GM23248 (cell line): ENCODE measurements at regions not wholly inside any gene's neighbourhood (a gene's known extent, or its start where the extent isn't known, plus 50 kb on each side); places are given as distances from the start of the nearest gene placed in this dataset.

ENCODE experiments used
- EZH2 ChIP-seq: fragments of 200-600 bp; sonication (generic); IDR thresholded peaks from 2 replicates; pipeline ENCODE4 v1.6.1; 2018; ENCODE audit warnings: antibody characterized with exemption, mild to moderate bottlenecking; ENCODE audit not compliant: insufficient read depth, poor library complexity, severe bottlenecking
- EZH2phosphoT487 ChIP-seq: fragments of 200-600 bp; sonication (generic); IDR thresholded peaks from 2 replicates; pipeline ENCODE4 v1.6.1; 2018; ENCODE audit warnings: antibody characterized with exemption, moderate library complexity, mild to moderate bottlenecking, low read depth; ENCODE audit not compliant: insufficient read depth

GRCh38 chr5:99258819-99259218, 330.0 kb upstream of the CHD1 start:
- TF ChIP-seq EZH2 (no peak), EZH2phosphoT487 (no peak)
